PC-3 (cell line): ENCODE measurements at regions not wholly inside any gene's neighbourhood (a gene's known extent, or its start where the extent isn't known, plus 50 kb on each side); places are given as distances from the start of the nearest gene placed in this dataset.

Experiments
- ATAC-seq: fragments of 200-7000 bp; cut with Tn5 transposase; 2 replicates; pipeline ENCODE4 v1.9.1; 2020; ENCODE audit warnings: mild to moderate bottlenecking, moderate library complexity
- BruUV-seq: library from RNA; stranded (reverse); fragments of 400-500 nt; replicated peaks from 2 replicates; lab custom pipeline; 2021; lab: Mats Ljungman, UMichigan
- CTCF ChIA-PET: fragments of 300-600 bp; sonication (Branson Sonifier 250); formaldehyde crosslinking; loops from one replicate; lab custom pipeline; 2022; ENCODE audit warnings: antibody characterized with exemption; lab: Charles Lee
- POLR2A ChIA-PET: fragments of 300-600 bp; sonication (Branson Sonifier 250); formaldehyde crosslinking; loops from one replicate; lab custom pipeline; 2022; ENCODE audit warnings: antibody characterized with exemption; ENCODE audit not compliant: unreplicated experiment; lab: Charles Lee
- DNase-seq: peaks from one replicate; pipeline ENCODE4 v3.0.0-alpha.2; 2015
- H2AFZ ChIP-seq: fragments of 300-600 bp; sonication (generic); 2 replicates; pipeline ENCODE4 v1.6.0; 2016; ENCODE audit warnings: antibody characterized with exemption, low read length
- H3F3A ChIP-seq: fragments of 300-600 bp; sonication (generic); one replicate; pipeline ENCODE4 v1.6.0; 2017; ENCODE audit warnings: antibody characterized with exemption, low read length, control low read depth, mild to moderate bottlenecking; ENCODE audit not compliant: unreplicated experiment
- H3K27ac ChIP-seq: fragments of 300-600 bp; sonication (generic); 2 replicates; pipeline ENCODE4 v1.5.1; 2016; ENCODE audit warnings: mild to moderate bottlenecking, low read length
- H3K27me3 ChIP-seq: fragments of 300-600 bp; sonication (generic); 2 replicates; pipeline ENCODE4 v1.6.1; 2016; ENCODE audit warnings: low read length, mixed read lengths
- H3K36me3 ChIP-seq: fragments of 300-600 bp; sonication (generic); 2 replicates; pipeline ENCODE4 v1.6.1; 2016; ENCODE audit warnings: low read depth, mixed run types, low read length, mixed read lengths
- H3K4me1 ChIP-seq: fragments of 300-600 bp; sonication (generic); 2 replicates; pipeline ENCODE4 v1.5.1; 2016; ENCODE audit warnings: low read length; ENCODE audit not compliant: insufficient read depth
- H3K4me2 ChIP-seq: fragments of 300-600 bp; sonication (generic); 2 replicates; pipeline ENCODE4 v1.6.0; 2016; ENCODE audit warnings: low read length
- H3K4me3 ChIP-seq: fragments of 300-600 bp; sonication (generic); 2 replicates; pipeline ENCODE4 v1.5.1; 2016; ENCODE audit warnings: mild to moderate bottlenecking, low read length, mixed read lengths
- H3K79me2 ChIP-seq: fragments of 300-600 bp; sonication (generic); 2 replicates; pipeline ENCODE4 v1.6.1; 2017; ENCODE audit warnings: low read length, mixed read lengths
- H3K9ac ChIP-seq: fragments of 300-600 bp; sonication (generic); 2 replicates; pipeline ENCODE4 v1.6.0; 2016; ENCODE audit warnings: mild to moderate bottlenecking, low read length
- H3K9me2 ChIP-seq: fragments of 300-600 bp; sonication (generic); replicated peaks from 2 replicates; pipeline ENCODE4 v1.6.1; 2016; ENCODE audit warnings: mixed run types, low read length, mixed read lengths
- H3K9me3 ChIP-seq: fragments of 300-600 bp; sonication (generic); 2 replicates; pipeline ENCODE4 v1.6.1; 2016; ENCODE audit warnings: low read length, mixed read lengths
- H4K20me1 ChIP-seq: fragments of 300-600 bp; sonication (generic); 2 replicates; pipeline ENCODE4 v1.6.1; 2016; ENCODE audit warnings: low read length, mixed read lengths
- EZH2 ChIP-seq: fragments of 300-600 bp; sonication (generic); IDR thresholded peaks from one replicate; pipeline ENCODE4 v1.6.1; 2017; ENCODE audit warnings: antibody characterized with exemption, mild to moderate bottlenecking, low read length; ENCODE audit not compliant: unreplicated experiment
- EZH2phosphoT487 ChIP-seq: fragments of 300-600 bp; sonication (generic); IDR thresholded peaks from 2 replicates; pipeline ENCODE4 v1.6.1; 2018; ENCODE audit warnings: mild to moderate bottlenecking, antibody characterized with exemption, low read length, borderline replicate concordance
- intact Hi-C: fragments of 100-400 bp; cut with micrococcal nuclease; formaldehyde crosslinking; loops from 2 replicates; pipeline ENCODE4 v1.9.0; 2023
- TF ChIP-seq, protein P1 (sequence below): fragments of 300-600 bp; sonication (generic); conservative IDR thresholded peaks from 2 replicates; pipeline ENCODE4 v1.5.1; 2017; ENCODE audit warnings: antibody characterized with exemption, low read depth, mild to moderate bottlenecking, low read length

GRCh38 chr3:20511863-20512505, 326.0 kb upstream of the SGO1 start:
- peak; percentile 98 for ATAC-seq
- no peak overlapping the region for H2AFZ ChIP-seq
- BruUV-seq, result no TSS peak

GRCh38 chr3:20510396-20510795, 324.4 kb upstream of the SGO1 start:
- Histone ChIP-seq H2AFZ (no peak overlapping the region), H3K36me3 (no peaks in the 10 kb centered on the region), H3K4me1 (no peaks in the 10 kb centered on the region), H3K27me3 (no peaks in the 10 kb centered on the region), H3K27ac (no peak overlapping the region), H4K20me1 (no peaks in the 10 kb centered on the region), H3K9me3 (no peaks in the 10 kb centered on the region), H3K9ac (no peak overlapping the region), H3K4me3 (no peak overlapping the region), H3F3A (no peaks in the 10 kb centered on the region), H3K4me2 (no peak overlapping the region), H3K79me2 (no peaks in the 10 kb centered on the region), H3K9me2 (no peaks in the 10 kb centered on the region)
- TF ChIP-seq, protein P1, sequence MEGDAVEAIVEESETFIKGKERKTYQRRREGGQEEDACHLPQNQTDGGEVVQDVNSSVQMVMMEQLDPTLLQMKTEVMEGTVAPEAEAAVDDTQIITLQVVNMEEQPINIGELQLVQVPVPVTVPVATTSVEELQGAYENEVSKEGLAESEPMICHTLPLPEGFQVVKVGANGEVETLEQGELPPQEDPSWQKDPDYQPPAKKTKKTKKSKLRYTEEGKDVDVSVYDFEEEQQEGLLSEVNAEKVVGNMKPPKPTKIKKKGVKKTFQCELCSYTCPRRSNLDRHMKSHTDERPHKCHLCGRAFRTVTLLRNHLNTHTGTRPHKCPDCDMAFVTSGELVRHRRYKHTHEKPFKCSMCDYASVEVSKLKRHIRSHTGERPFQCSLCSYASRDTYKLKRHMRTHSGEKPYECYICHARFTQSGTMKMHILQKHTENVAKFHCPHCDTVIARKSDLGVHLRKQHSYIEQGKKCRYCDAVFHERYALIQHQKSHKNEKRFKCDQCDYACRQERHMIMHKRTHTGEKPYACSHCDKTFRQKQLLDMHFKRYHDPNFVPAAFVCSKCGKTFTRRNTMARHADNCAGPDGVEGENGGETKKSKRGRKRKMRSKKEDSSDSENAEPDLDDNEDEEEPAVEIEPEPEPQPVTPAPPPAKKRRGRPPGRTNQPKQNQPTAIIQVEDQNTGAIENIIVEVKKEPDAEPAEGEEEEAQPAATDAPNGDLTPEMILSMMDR, result no peak
- TF ChIP-seq EZH2 (no peak), EZH2phosphoT487 (no peak)
- BruUV-seq, result no TSS peak
- intact Hi-C loops, result loop anchor here (1.0 to 10.0 kb wide), 5 partner anchors 283 to 1167 kb away; no protein-coding TSS in a partner anchor
- ChIA-PET CTCF (no interaction called here), POLR2A (no interaction called here)
- DNase-seq, result no peak
- ATAC-seq, result no peak

More at GRCh38 chr3:20511863-20512505, 326.0 kb upstream of the SGO1 start:
- DNase-seq, result peak; percentile 76
- no peak for TF ChIP-seq EZH2phosphoT487
- TF ChIP-seq EZH2, result no peak
- TF ChIP-seq, protein P1, result peak; percentile 87
- H3K4me3 ChIP-seq, result no peak overlapping the region
- H3K9me2 ChIP-seq, result no peaks in the 10 kb centered on the region
- no peaks in the 10 kb centered on the region for H3K9me3 ChIP-seq
- H3K36me3 ChIP-seq, result no peaks in the 10 kb centered on the region
- no peaks in the 10 kb centered on the region for H3K27me3 ChIP-seq
- ChIA-PET CTCF (interaction anchor here (0.6 to 1.0 kb wide), 2 partner anchors 964 to 1235 kb away, joined by 3 to 4 read pairs; no protein-coding TSS in a partner anchor), POLR2A (no interaction called here)
- intact Hi-C loops, result loop anchor here (1.0 to 10.0 kb wide), 7 partner anchors 227 to 1605 kb away; no protein-coding TSS in a partner anchor
- H3K27ac ChIP-seq, result no peak overlapping the region
- no peak overlapping the region for H3K9ac ChIP-seq
- no peaks in the 10 kb centered on the region for H3K79me2 ChIP-seq
- H3K4me2 ChIP-seq, result no peak overlapping the region
- no peaks in the 10 kb centered on the region for H3K4me1 ChIP-seq
- no peaks in the 10 kb centered on the region for H3F3A ChIP-seq
- no peaks in the 10 kb centered on the region for H4K20me1 ChIP-seq

GRCh38 chr3:20503394-20504082, 317.5 kb upstream of the SGO1 start:
- Histone ChIP-seq H3F3A (no peaks in the 10 kb centered on the region), H3K9ac (no peak overlapping the region), H3K27me3 (no peaks in the 10 kb centered on the region), H2AFZ (no peak overlapping the region), H3K27ac (no peak overlapping the region), H3K4me3 (no peak overlapping the region), H3K4me1 (no peaks in the 10 kb centered on the region), H3K79me2 (no peaks in the 10 kb centered on the region), H3K4me2 (no peak overlapping the region), H4K20me1 (no peaks in the 10 kb centered on the region), H3K9me2 (no peaks in the 10 kb centered on the region), H3K9me3 (no peaks in the 10 kb centered on the region), H3K36me3 (no peaks in the 10 kb centered on the region)
- intact Hi-C loops, result no loop called here
- BruUV-seq, result no TSS peak
- CTCF ChIA-PET, result no interaction called here
- DNase-seq, result no peak
- ATAC-seq, result no peak
- TF ChIP-seq EZH2phosphoT487 (no peak), EZH2 (no peak)
- TF ChIP-seq, protein P1, result no peak
- POLR2A ChIA-PET, result no interaction called here
